Trophoblast cell (in vitro differentiated cells and primary cell): ENCODE measurements at regions not wholly inside any gene's neighbourhood (a gene's known extent, or its start where the extent isn't known, plus 50 kb on each side); places are given as distances from the start of the nearest gene placed in this dataset.

Experiments
- DNase-seq, 2 donors: peaks; one replicate each; pipeline ENCODE4 v3.0.0-alpha.2; 2016
- H2AFZ ChIP-seq: 2 replicates; pipeline ENCODE4 v1.6.1; 2013; ENCODE audit warnings: low read length, moderate library complexity, mild to moderate bottlenecking; ENCODE audit not compliant: insufficient read depth, poor library complexity
- H2AK5ac ChIP-seq: 2 replicates; pipeline ENCODE4 v1.6.1; 2013; ENCODE audit warnings: mild to moderate bottlenecking, low read length
- H2BK120ac ChIP-seq: 2 replicates; pipeline ENCODE4 v1.6.1; 2013; ENCODE audit warnings: low read length, mild to moderate bottlenecking, moderate library complexity; ENCODE audit not compliant: insufficient read depth, poor library complexity
- H2BK12ac ChIP-seq: 2 replicates; pipeline ENCODE4 v1.6.1; 2013; ENCODE audit warnings: mild to moderate bottlenecking, low read length, moderate library complexity
- H2BK5ac ChIP-seq: 2 replicates; pipeline ENCODE4 v1.6.1; 2013; ENCODE audit warnings: low read length, low read depth, moderate library complexity, mild to moderate bottlenecking; ENCODE audit not compliant: poor library complexity
- H3K14ac ChIP-seq: 2 replicates; pipeline ENCODE4 v1.6.1; 2013; ENCODE audit warnings: mild to moderate bottlenecking, low read length
- H3K18ac ChIP-seq: 2 replicates; pipeline ENCODE4 v1.6.1; 2013; ENCODE audit warnings: mild to moderate bottlenecking, low read length
- H3K23ac ChIP-seq: 2 replicates; pipeline ENCODE4 v1.6.1; 2013; ENCODE audit warnings: low read length
- H3K27ac ChIP-seq: 2 replicates; pipeline ENCODE4 v1.5.1; 2013; ENCODE audit warnings: low read depth, mild to moderate bottlenecking, inconsistent platforms, low read length, moderate library complexity
- H3K27me3 ChIP-seq: 2 replicates; pipeline ENCODE4 v1.6.1; 2013; ENCODE audit warnings: inconsistent platforms, mild to moderate bottlenecking, low read length, moderate library complexity; ENCODE audit not compliant: insufficient read depth
- H3K36me3 ChIP-seq, 2 experiments: 1 replicate in 1 of 2; 2 replicates in 1 of 2; pipeline ENCODE4 v1.6.1; 2013; ENCODE audit warnings: low read length in 2 of 2, mild to moderate bottlenecking in 2 of 2, moderate library complexity in 1 of 2; ENCODE audit not compliant: insufficient read depth in 2 of 2, control insufficient read depth in 1 of 2
- H3K4ac ChIP-seq: 2 replicates; pipeline ENCODE4 v1.6.1; 2013; ENCODE audit warnings: low read depth, mild to moderate bottlenecking, low read length, moderate library complexity
- H3K4me1 ChIP-seq, 2 experiments: 1 replicate in 1 of 2; 2 replicates in 1 of 2; pipeline ENCODE4 v1.6.1; 2013; ENCODE audit warnings: low read length in 2 of 2, mild to moderate bottlenecking in 2 of 2, moderate library complexity in 1 of 2; ENCODE audit not compliant: insufficient read depth in 2 of 2, control insufficient read depth in 1 of 2
- H3K4me2 ChIP-seq: 2 replicates; pipeline ENCODE4 v1.6.1; 2013; ENCODE audit warnings: inconsistent platforms, mild to moderate bottlenecking, low read length, moderate library complexity
- H3K4me3 ChIP-seq: 2 replicates; pipeline ENCODE4 v1.5.1; 2013; ENCODE audit warnings: mild to moderate bottlenecking, low read depth, low read length, inconsistent platforms
- H3K79me1 ChIP-seq: one replicate; pipeline ENCODE4 v1.6.1; 2013; ENCODE audit warnings: low read length
- H3K79me2 ChIP-seq: 2 replicates; pipeline ENCODE4 v1.6.1; 2013; ENCODE audit warnings: low read length, mild to moderate bottlenecking; ENCODE audit not compliant: control insufficient read depth, insufficient read depth, poor library complexity
- H3K9ac ChIP-seq: 2 replicates; pipeline ENCODE4 v1.6.1; 2013; ENCODE audit warnings: mild to moderate bottlenecking, low read length
- H3K9me3 ChIP-seq: 2 replicates; pipeline ENCODE4 v1.6.1; 2013; ENCODE audit warnings: low read depth, mild to moderate bottlenecking, control low read depth, inconsistent platforms, low read length; ENCODE audit not compliant: insufficient read depth
- H4K12ac ChIP-seq: 2 replicates; pipeline ENCODE4 v1.6.1; 2013; ENCODE audit warnings: low read depth, mild to moderate bottlenecking, low read length, moderate library complexity
- H4K8ac ChIP-seq: 2 replicates; pipeline ENCODE4 v1.6.1; 2013; ENCODE audit warnings: low read depth, mild to moderate bottlenecking, low read length, moderate library complexity
- H4K91ac ChIP-seq: one replicate; pipeline ENCODE4 v1.6.1; 2013; ENCODE audit warnings: low read depth, mild to moderate bottlenecking, low read length, moderate library complexity
- WGBS: extraction: QIAGEN DNeasy Blood & Tissue Kit; methylation state at CpG from one replicate; pipeline ENCODE4 v1.1.7; 2013; ENCODE audit warnings: missing lambda C conversion rate; ENCODE audit not compliant: insufficient read length, insufficient coverage; ENCODE audit errors: extremely low coverage; 5-methylcytosine and 5-hydroxymethylcytosine counted together

GRCh38 chr5:122704247-122705036 lies 70.4 kb upstream of the SNX2 start:
- peak overlapping the region; percentile 50 for H2BK5ac ChIP-seq
- H3K18ac ChIP-seq: no peak overlapping the region
- no peak overlapping the region for H3K4me2 ChIP-seq
- H3K36me3 ChIP-seq: no peaks in the 10 kb centered on the region
- no peaks in the 10 kb centered on the region for H3K27me3 ChIP-seq
- H2AK5ac ChIP-seq: no peak overlapping the region
- H2BK120ac ChIP-seq: peak overlapping the region; percentile 20
- H2AFZ ChIP-seq: no peak overlapping the region
- WGBS: no CpG with 5 or more reads among the region's 4 CpGs
- peak overlapping the region; percentile 87 for H3K27ac ChIP-seq
- no peak overlapping the region for H4K91ac ChIP-seq
- no peak overlapping the region for H3K4ac ChIP-seq
- no peak overlapping the region for H3K14ac ChIP-seq
- H2BK12ac ChIP-seq: no peak overlapping the region
- DNase-seq: peak in 1 of 2 donors; percentile 75
- no peak overlapping the region for H3K9ac ChIP-seq
- H3K4me1 ChIP-seq: peaks cover 4 to 5% of the 10 kb centered on the region in 2 experiments
- no peak overlapping the region for H4K8ac ChIP-seq
- H4K12ac ChIP-seq: no peak overlapping the region
- H3K79me1 ChIP-seq: peaks cover 7% of the 10 kb centered on the region
- H3K9me3 ChIP-seq: no peaks in the 10 kb centered on the region
- H3K23ac ChIP-seq: no peak overlapping the region
- no peak overlapping the region for H3K4me3 ChIP-seq
- H3K79me2 ChIP-seq: no peaks in the 10 kb centered on the region

- no peaks in the 10 kb centered on the region for H3K36me3 ChIP-seq
- no peak overlapping the region for H2BK120ac ChIP-seq
- no peak overlapping the region for H2AFZ ChIP-seq
- WGBS: no CpG with 5 or more reads among the region's 1 CpG
- H3K4ac ChIP-seq: no peak overlapping the region
- H4K91ac ChIP-seq: no peak overlapping the region
- no peak overlapping the region for H3K4me2 ChIP-seq
- no peak overlapping the region for H3K14ac ChIP-seq
- H2AK5ac ChIP-seq: no peak overlapping the region
- no peak overlapping the region for H4K8ac ChIP-seq
- no peak overlapping the region for H4K12ac ChIP-seq
- no peaks in the 10 kb centered on the region for H3K9me3 ChIP-seq
- H3K4me1 ChIP-seq: peaks cover 4 to 5% of the 10 kb centered on the region in 2 experiments
- H3K18ac ChIP-seq: no peak overlapping the region
- H3K27me3 ChIP-seq: no peaks in the 10 kb centered on the region
- H3K23ac ChIP-seq: no peak overlapping the region
- peaks cover 7% of the 10 kb centered on the region for H3K79me1 ChIP-seq
- peak overlapping the region; percentile 87 for H3K27ac ChIP-seq
- H3K4me3 ChIP-seq: no peak overlapping the region
- DNase-seq: peak; percentile 61 to 80
- H2BK12ac ChIP-seq: no peak overlapping the region
- no peaks in the 10 kb centered on the region for H3K79me2 ChIP-seq
- no peak overlapping the region for H3K9ac ChIP-seq
- H2BK5ac ChIP-seq: no peak overlapping the region
Measured at GRCh38 chr5:122705851-122706250, 69.0 kb upstream of the SNX2 start.

- Histone ChIP-seq H2BK5ac (no peak overlapping the region), H3K4me3 (no peak overlapping the region), H3K27ac (no peak overlapping the region), H2AK5ac (no peak overlapping the region), H3K23ac (no peak overlapping the region), H4K12ac (no peak overlapping the region), H2BK12ac (no peak overlapping the region), H4K91ac (no peak overlapping the region), H3K14ac (no peak overlapping the region), H3K4me1 (peaks cover 4 to 5% of the 10 kb centered on the region in 2 experiments), H3K9me3 (no peaks in the 10 kb centered on the region), H2BK120ac (no peak overlapping the region), H3K36me3 (no peaks in the 10 kb centered on the region), H3K18ac (no peak overlapping the region), H3K4me2 (no peak overlapping the region), H2AFZ (no peak overlapping the region), H3K4ac (no peak overlapping the region), H3K9ac (no peak overlapping the region), H4K8ac (no peak overlapping the region), H3K79me2 (no peaks in the 10 kb centered on the region), H3K79me1 (peaks cover 7% of the 10 kb centered on the region), H3K27me3 (no peaks in the 10 kb centered on the region)
- DNase-seq: no peak
Measured at GRCh38 chr5:122707796-122708195, 67.1 kb upstream of the SNX2 start.

GRCh38 chr5:122713041-122713440 lies 61.8 kb upstream of the SNX2 start:
- H2AK5ac ChIP-seq: no peak overlapping the region
- H2BK5ac ChIP-seq: no peak overlapping the region
- H2AFZ ChIP-seq: no peak overlapping the region
- H3K9me3 ChIP-seq: no peaks in the 10 kb centered on the region
- H3K18ac ChIP-seq: no peak overlapping the region
- no peak overlapping the region for H4K8ac ChIP-seq
- H3K4me2 ChIP-seq: no peak overlapping the region
- no peak overlapping the region for H4K12ac ChIP-seq
- peaks cover 0 to 11% of the 10 kb centered on the region in 2 experiments for H3K4me1 ChIP-seq
- no peak overlapping the region for H3K9ac ChIP-seq
- H3K27me3 ChIP-seq: no peaks in the 10 kb centered on the region
- no peak overlapping the region for H2BK120ac ChIP-seq
- no peak overlapping the region for H3K23ac ChIP-seq
- WGBS: no CpG with 5 or more reads among the region's 3 CpGs
- H3K4ac ChIP-seq: no peak overlapping the region
- no peak overlapping the region for H4K91ac ChIP-seq
- H3K36me3 ChIP-seq: no peaks in the 10 kb centered on the region
- H3K79me2 ChIP-seq: no peaks in the 10 kb centered on the region
- no peak for DNase-seq
- peaks cover 9% of the 10 kb centered on the region for H3K79me1 ChIP-seq
- H3K14ac ChIP-seq: no peak overlapping the region
- H3K4me3 ChIP-seq: no peak overlapping the region
- no peak overlapping the region for H3K27ac ChIP-seq
- no peak overlapping the region for H2BK12ac ChIP-seq
